KMS-11 (cell line): ENCODE measurements at regions not wholly inside any gene's neighbourhood (a gene's known extent, or its start where the extent isn't known, plus 50 kb on each side); places are given as distances from the start of the nearest gene placed in this dataset.
A peak's percentile ranks its signal among the peaks of the same experiment; 100 is the strongest.
"Not testable (repeated sequence)": the region's sequence is repeated elsewhere in the genome, so short reads cannot be mapped to it uniquely, and the experiment has no call there.

Source experiments
- H2AFZ ChIP-seq: fragments of 200-600 bp; sonication (generic); 2 replicates; pipeline ENCODE4 v1.6.1; 2016; ENCODE audit warnings: antibody characterized with exemption, mixed run types, low read depth
- H3K27ac ChIP-seq: fragments of 200-600 bp; sonication (generic); 2 replicates; pipeline ENCODE4 v1.6.1; 2016; ENCODE audit warnings: mild to moderate bottlenecking, mixed run types
- H3K27me3 ChIP-seq: fragments of 200-600 bp; sonication (generic); 2 replicates; pipeline ENCODE4 v1.6.1; 2017; ENCODE audit warnings: mild to moderate bottlenecking, low read depth, mixed run types, moderate library complexity; ENCODE audit not compliant: insufficient read depth
- H3K36me3 ChIP-seq: fragments of 200-600 bp; sonication (generic); 2 replicates; pipeline ENCODE4 v1.6.1; 2017; ENCODE audit warnings: mild to moderate bottlenecking, mixed run types; ENCODE audit not compliant: insufficient read depth
- H3K4me1 ChIP-seq: fragments of 200-600 bp; sonication (generic); 2 replicates; pipeline ENCODE4 v1.6.1; 2016; ENCODE audit warnings: mild to moderate bottlenecking, low read depth, mixed run types; ENCODE audit not compliant: poor library complexity, severe bottlenecking
- H3K4me2 ChIP-seq: fragments of 200-600 bp; sonication (generic); 2 replicates; pipeline ENCODE4 v1.7.0; 2016; ENCODE audit warnings: mild to moderate bottlenecking, mixed run types
- H3K4me3 ChIP-seq: fragments of 200-600 bp; sonication (generic); IDR thresholded peaks from 2 replicates; pipeline ENCODE4 v1.6.1; 2017; ENCODE audit warnings: low read depth, low read length, mixed read lengths; ENCODE audit not compliant: insufficient read depth
- H3K79me2 ChIP-seq: fragments of 200-600 bp; sonication (generic); 2 replicates; pipeline ENCODE4 v1.6.1; 2016; ENCODE audit warnings: low read depth, mixed run types; ENCODE audit not compliant: insufficient read depth
- H3K9ac ChIP-seq: fragments of 200-600 bp; sonication (generic); 2 replicates; pipeline ENCODE4 v1.6.1; 2016; ENCODE audit warnings: mild to moderate bottlenecking, mixed run types
- H4K20me1 ChIP-seq: fragments of 200-600 bp; sonication (generic); 2 replicates; pipeline ENCODE4 v1.6.1; 2016; ENCODE audit warnings: mild to moderate bottlenecking, mixed run types; ENCODE audit not compliant: insufficient read depth
- TF ChIP-seq, protein P1 (sequence below): fragments of 200-600 bp; sonication (generic); conservative IDR thresholded peaks from 2 replicates; pipeline ENCODE4 v1.6.1; 2017; ENCODE audit warnings: low read depth, mild to moderate bottlenecking, antibody characterized with exemption, low read length, moderate library complexity, mixed read lengths

- not testable (repeated sequence) for H3K4me1 ChIP-seq, H3K36me3 ChIP-seq, H2AFZ ChIP-seq, H3K27me3 ChIP-seq, H3K79me2 ChIP-seq, H3K4me2 ChIP-seq, H4K20me1 ChIP-seq, H3K4me3 ChIP-seq, H3K9ac ChIP-seq, H3K27ac ChIP-seq
Observed at GRCh38 chr4:9063612-9064011, 106.6 kb upstream of the FAM90A26 start.

- not testable (repeated sequence) for H3K4me1 ChIP-seq, H3K9ac ChIP-seq, H3K27me3 ChIP-seq, H4K20me1 ChIP-seq, H3K27ac ChIP-seq, H3K36me3 ChIP-seq, H3K79me2 ChIP-seq, H3K4me2 ChIP-seq, H3K4me3 ChIP-seq, H2AFZ ChIP-seq
Observed at GRCh38 chr4:9024866-9025265, 145.3 kb upstream of the FAM90A26 start.

GRCh38 chr4:9009792-9010191 lies 138.2 kb upstream of the HMX1 start:
- H3K9ac ChIP-seq, H4K20me1 ChIP-seq, H3K27ac ChIP-seq, H3K36me3 ChIP-seq, H3K79me2 ChIP-seq, H2AFZ ChIP-seq, H3K4me1 ChIP-seq, H3K27me3 ChIP-seq, H3K4me2 ChIP-seq, H3K4me3 ChIP-seq: not testable (repeated sequence)

DNA sequence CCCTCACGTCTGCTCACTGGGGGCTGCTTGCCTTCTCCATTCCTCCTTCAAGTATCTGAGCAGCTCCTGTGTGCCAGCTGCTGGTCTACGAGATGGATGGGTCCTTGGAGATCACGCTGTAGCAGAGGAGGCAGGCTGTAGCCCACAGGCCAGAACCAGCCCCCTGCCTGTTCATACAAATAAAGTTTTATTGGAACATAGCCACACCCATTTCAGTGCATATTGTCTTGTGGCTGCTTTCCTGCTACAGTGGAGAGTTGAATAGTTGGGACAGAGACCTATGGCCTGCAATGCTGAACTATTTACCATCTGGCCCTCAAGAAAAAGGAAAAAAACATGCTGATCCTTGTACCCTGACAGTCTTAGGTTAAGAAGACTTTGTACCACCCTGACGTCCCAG lies 136.8 kb upstream of the HMX1 start:
- H3K27ac ChIP-seq, H2AFZ ChIP-seq, H3K9ac ChIP-seq, H3K4me3 ChIP-seq, H3K4me1 ChIP-seq, H4K20me1 ChIP-seq, H3K27me3 ChIP-seq, H3K79me2 ChIP-seq, H3K4me2 ChIP-seq, H3K36me3 ChIP-seq: not testable (repeated sequence)

GRCh38 chr4:9001153-9001552 lies 129.5 kb upstream of the HMX1 start:
- H3K9ac ChIP-seq, H4K20me1 ChIP-seq, H3K4me2 ChIP-seq, H3K4me3 ChIP-seq, H2AFZ ChIP-seq, H3K79me2 ChIP-seq, H3K36me3 ChIP-seq, H3K4me1 ChIP-seq, H3K27ac ChIP-seq, H3K27me3 ChIP-seq: not testable (repeated sequence)

DNA sequence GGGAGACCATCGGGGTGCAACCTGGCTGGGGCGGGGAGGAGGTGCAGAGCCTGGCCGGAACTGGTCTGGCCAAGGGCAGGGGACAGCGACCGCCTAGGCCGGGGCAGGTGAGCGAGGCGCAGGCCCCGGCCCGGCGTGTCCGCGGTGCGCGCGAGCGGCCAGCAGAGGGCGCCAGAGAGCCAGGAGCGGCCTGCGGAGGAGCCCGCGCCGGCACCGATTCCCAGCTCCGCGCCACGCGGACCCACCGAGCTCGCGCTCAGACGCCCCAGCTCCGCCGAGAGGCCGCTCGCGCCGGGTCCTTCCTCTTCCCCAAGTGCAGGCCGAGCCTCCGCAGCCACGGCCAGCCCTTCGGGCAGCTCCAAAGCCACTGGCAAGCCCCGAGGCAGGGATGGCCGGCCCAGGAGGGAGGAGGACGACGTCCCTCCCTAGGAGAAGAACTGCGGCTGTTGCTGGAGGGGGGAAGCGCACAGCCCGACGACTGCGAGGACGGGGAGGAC lies 128.9 kb upstream of the HMX1 start:
- peak overlapping the region; percentile 41; the same call in 1 of the 2 replicates for H2AFZ ChIP-seq
- TF ChIP-seq, protein P1, sequence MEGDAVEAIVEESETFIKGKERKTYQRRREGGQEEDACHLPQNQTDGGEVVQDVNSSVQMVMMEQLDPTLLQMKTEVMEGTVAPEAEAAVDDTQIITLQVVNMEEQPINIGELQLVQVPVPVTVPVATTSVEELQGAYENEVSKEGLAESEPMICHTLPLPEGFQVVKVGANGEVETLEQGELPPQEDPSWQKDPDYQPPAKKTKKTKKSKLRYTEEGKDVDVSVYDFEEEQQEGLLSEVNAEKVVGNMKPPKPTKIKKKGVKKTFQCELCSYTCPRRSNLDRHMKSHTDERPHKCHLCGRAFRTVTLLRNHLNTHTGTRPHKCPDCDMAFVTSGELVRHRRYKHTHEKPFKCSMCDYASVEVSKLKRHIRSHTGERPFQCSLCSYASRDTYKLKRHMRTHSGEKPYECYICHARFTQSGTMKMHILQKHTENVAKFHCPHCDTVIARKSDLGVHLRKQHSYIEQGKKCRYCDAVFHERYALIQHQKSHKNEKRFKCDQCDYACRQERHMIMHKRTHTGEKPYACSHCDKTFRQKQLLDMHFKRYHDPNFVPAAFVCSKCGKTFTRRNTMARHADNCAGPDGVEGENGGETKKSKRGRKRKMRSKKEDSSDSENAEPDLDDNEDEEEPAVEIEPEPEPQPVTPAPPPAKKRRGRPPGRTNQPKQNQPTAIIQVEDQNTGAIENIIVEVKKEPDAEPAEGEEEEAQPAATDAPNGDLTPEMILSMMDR = peak; percentile 44
- not testable (repeated sequence) for H3K9ac ChIP-seq, H3K4me2 ChIP-seq, H3K27me3 ChIP-seq, H3K4me3 ChIP-seq, H4K20me1 ChIP-seq, H3K79me2 ChIP-seq, H3K36me3 ChIP-seq, H3K27ac ChIP-seq, H3K4me1 ChIP-seq

DNA sequence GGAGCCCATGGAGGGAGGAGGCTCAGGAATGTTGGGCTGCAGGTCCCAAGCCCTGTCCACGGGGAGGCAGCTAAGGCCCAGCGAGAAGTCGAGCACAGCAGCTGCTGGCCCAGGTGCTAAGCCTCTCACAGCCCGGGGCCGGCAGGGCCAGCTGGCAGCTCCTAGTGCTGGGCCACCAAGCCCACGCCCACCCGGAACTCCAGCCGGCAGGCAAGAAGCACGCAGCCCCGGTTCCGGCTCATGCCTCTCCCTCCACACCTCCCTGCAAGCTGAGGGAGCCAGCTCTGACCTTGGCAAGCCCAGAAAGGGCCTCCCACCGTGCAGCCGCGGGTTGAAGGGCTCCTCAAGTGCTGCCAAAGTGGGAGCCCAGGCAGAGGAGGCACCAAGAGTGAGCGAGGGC lies 121.3 kb upstream of the HMX1 start:
- not testable (repeated sequence) for H3K27me3 ChIP-seq, H4K20me1 ChIP-seq, H3K4me2 ChIP-seq, H3K4me1 ChIP-seq, H3K27ac ChIP-seq, H2AFZ ChIP-seq, H3K79me2 ChIP-seq, H3K9ac ChIP-seq, H3K4me3 ChIP-seq, H3K36me3 ChIP-seq

DNA sequence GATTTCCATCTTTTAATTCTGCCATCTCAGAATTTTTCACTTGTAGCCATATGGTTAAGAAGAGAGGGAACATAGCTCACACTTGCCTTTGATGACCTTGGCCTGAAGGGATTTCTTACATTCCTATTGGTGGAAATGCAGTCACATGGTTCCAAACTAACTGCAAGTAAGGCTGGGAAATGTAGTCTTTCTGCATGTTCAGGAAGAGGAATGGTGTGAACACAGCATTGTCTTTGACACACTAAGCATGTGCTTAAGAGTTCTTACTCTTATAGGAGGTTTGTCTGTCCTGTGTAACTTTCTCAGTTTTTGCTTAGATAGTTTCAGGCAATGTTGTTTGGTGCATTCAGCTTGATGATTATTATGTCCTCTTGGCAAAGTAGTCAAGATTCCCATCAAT lies 119.8 kb upstream of the HMX1 start:
- not testable (repeated sequence) for H3K27me3 ChIP-seq, H3K4me3 ChIP-seq, H3K79me2 ChIP-seq, H2AFZ ChIP-seq, H3K4me1 ChIP-seq, H3K36me3 ChIP-seq, H4K20me1 ChIP-seq, H3K9ac ChIP-seq, H3K27ac ChIP-seq, H3K4me2 ChIP-seq

- H3K4me3 ChIP-seq, H3K4me2 ChIP-seq, H3K4me1 ChIP-seq, H3K27ac ChIP-seq, H3K36me3 ChIP-seq, H4K20me1 ChIP-seq, H3K9ac ChIP-seq, H2AFZ ChIP-seq, H3K79me2 ChIP-seq, H3K27me3 ChIP-seq: not testable (repeated sequence)
Observed at GRCh38 chr4:8990341-8990740, 118.7 kb upstream of the HMX1 start.

DNA sequence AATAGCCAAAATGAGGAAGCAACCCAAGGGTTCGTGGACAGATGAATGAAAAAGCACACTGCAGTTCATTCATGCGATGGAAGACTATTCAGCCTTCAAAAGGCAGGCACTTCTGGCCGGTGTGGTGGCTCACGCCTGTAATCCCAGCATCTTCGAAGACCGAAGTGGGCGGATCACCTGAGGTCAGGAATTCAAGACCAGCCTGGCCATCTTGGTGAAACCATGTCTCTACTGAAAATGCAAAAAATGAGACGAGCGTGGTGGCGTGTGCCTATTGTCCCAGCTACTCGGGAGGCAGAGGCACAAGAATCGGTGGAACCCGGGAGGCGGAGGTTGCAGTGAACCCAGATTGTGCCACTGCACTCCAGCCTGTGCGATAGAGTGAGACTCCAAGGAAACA lies 114.1 kb upstream of the HMX1 start:
- not testable (repeated sequence) for H3K36me3 ChIP-seq, H3K27ac ChIP-seq, H3K4me1 ChIP-seq, H3K27me3 ChIP-seq, H3K79me2 ChIP-seq, H3K4me2 ChIP-seq, H2AFZ ChIP-seq, H3K9ac ChIP-seq, H4K20me1 ChIP-seq, H3K4me3 ChIP-seq
